Memory B cell (primary cell): ENCODE measurements at regions not wholly inside any gene's neighbourhood (a gene's known extent, or its start where the extent isn't known, plus 50 kb on each side); places are given as distances from the start of the nearest gene placed in this dataset.
"Not testable (repeated sequence)": the region's sequence is repeated elsewhere in the genome, so short reads cannot be mapped to it uniquely, and the experiment has no call there.

Experiments
- ATAC-seq: fragments of 150-1000 bp; cut with Tn5 transposase; 2 replicates; pipeline ENCODE4 v1.10.0; 2021; ENCODE audit warnings: low read depth, mild to moderate bottlenecking, moderate library complexity
- DNase-seq, 2 donors: peaks; one replicate each; pipeline ENCODE4 v3.0.0; 2022; ENCODE audit warnings: low spot score in 2 of 2
- H3K27ac Mint-ChIP-seq: one replicate; pipeline ENCODE4 v1.8.0; 2022; ENCODE audit warnings: mild to moderate bottlenecking, moderate library complexity, mixed read lengths
- H3K27me3 Mint-ChIP-seq: one replicate; pipeline ENCODE4 v1.8.0; 2022; ENCODE audit warnings: mixed read lengths
- H3K36me3 Mint-ChIP-seq: one replicate; pipeline ENCODE4 v1.8.0; 2022; ENCODE audit warnings: mild to moderate bottlenecking, mixed read lengths
- H3K4me1 Mint-ChIP-seq: one replicate; pipeline ENCODE4 v1.8.0; 2022; ENCODE audit warnings: mixed read lengths
- H3K4me3 Mint-ChIP-seq: one replicate; pipeline ENCODE4 v1.8.0; 2022; ENCODE audit warnings: mild to moderate bottlenecking, moderate library complexity, mixed read lengths
- H3K9me3 Mint-ChIP-seq: one replicate; pipeline ENCODE4 v1.8.0; 2022; ENCODE audit warnings: mixed read lengths

- no peaks in the 10 kb centered on the region for H3K4me1 Mint-ChIP-seq
- no peak for DNase-seq
These were observed 435.6 kb upstream of the WWC1 start for GRCh38 chr5:167855818-167856217.

GRCh38 chr5:167857321-167857720 is 434.1 kb upstream of the WWC1 start:
- H3K27me3 Mint-ChIP-seq, result no peaks in the 10 kb centered on the region
- ATAC-seq (no peak), DNase-seq (no peak)
- peaks cover 2% of the 10 kb centered on the region for H3K9me3 Mint-ChIP-seq
- no peaks in the 10 kb centered on the region for H3K36me3 Mint-ChIP-seq
- H3K4me3 Mint-ChIP-seq, result no peak overlapping the region
- H3K4me1 Mint-ChIP-seq, result no peaks in the 10 kb centered on the region
- H3K27ac Mint-ChIP-seq, result no peak overlapping the region

More at GRCh38 chr5:167855818-167856217, 435.6 kb upstream of the WWC1 start:
- H3K9me3 Mint-ChIP-seq, result peaks cover 2% of the 10 kb centered on the region
- ATAC-seq, result no peak
- H3K4me3 Mint-ChIP-seq, result no peak overlapping the region
- no peaks in the 10 kb centered on the region for H3K27me3 Mint-ChIP-seq
- no peaks in the 10 kb centered on the region for H3K36me3 Mint-ChIP-seq
- H3K27ac Mint-ChIP-seq, result no peak overlapping the region

GRCh38 chr5:167858186-167858855 is 433.1 kb upstream of the WWC1 start:
- not testable (repeated sequence) for ATAC-seq, H3K27me3 Mint-ChIP-seq, DNase-seq, H3K27ac Mint-ChIP-seq, H3K36me3 Mint-ChIP-seq, H3K4me1 Mint-ChIP-seq, H3K4me3 Mint-ChIP-seq, H3K9me3 Mint-ChIP-seq

- Mint-ChIP-seq H3K27ac (no peak overlapping the region), H3K9me3 (no peaks in the 10 kb centered on the region), H3K27me3 (no peaks in the 10 kb centered on the region), H3K4me1 (no peaks in the 10 kb centered on the region), H3K36me3 (no peaks in the 10 kb centered on the region), H3K4me3 (no peak overlapping the region)
- ATAC-seq, result no peak
- DNase-seq, result no peak
These were observed 430.1 kb upstream of the WWC1 start for GRCh38 chr5:167861129-167861927.

GRCh38 chr5:167861928-167862426 is 429.5 kb upstream of the WWC1 start:
- H3K36me3 Mint-ChIP-seq, result no peaks in the 10 kb centered on the region
- no peaks in the 10 kb centered on the region for H3K4me1 Mint-ChIP-seq
- DNase-seq (no peak), ATAC-seq (no peak)
- H3K27ac Mint-ChIP-seq, result no peak overlapping the region
- H3K9me3 Mint-ChIP-seq, result no peaks in the 10 kb centered on the region
- H3K27me3 Mint-ChIP-seq, result no peaks in the 10 kb centered on the region
- H3K4me3 Mint-ChIP-seq, result no peak overlapping the region

GRCh38 chr5:167863883-167864282 is 427.6 kb upstream of the WWC1 start:
- no peak for DNase-seq
- no peak overlapping the region for H3K4me3 Mint-ChIP-seq
- no peaks in the 10 kb centered on the region for H3K36me3 Mint-ChIP-seq
- no peaks in the 10 kb centered on the region for H3K27me3 Mint-ChIP-seq
- H3K9me3 Mint-ChIP-seq, result no peaks in the 10 kb centered on the region
- H3K4me1 Mint-ChIP-seq, result no peaks in the 10 kb centered on the region
- no peak for ATAC-seq
- no peak overlapping the region for H3K27ac Mint-ChIP-seq

- DNase-seq (no peak), ATAC-seq (no peak)
- H3K9me3 Mint-ChIP-seq, result no peaks in the 10 kb centered on the region
- no peak overlapping the region for H3K27ac Mint-ChIP-seq
- H3K4me1 Mint-ChIP-seq, result no peaks in the 10 kb centered on the region
- no peaks in the 10 kb centered on the region for H3K27me3 Mint-ChIP-seq
- H3K4me3 Mint-ChIP-seq, result no peak overlapping the region
- no peaks in the 10 kb centered on the region for H3K36me3 Mint-ChIP-seq
These were observed 426.6 kb upstream of the WWC1 start for GRCh38 chr5:167864801-167865200.

GRCh38 chr5:167866797-167867196 is 424.6 kb upstream of the WWC1 start:
- Mint-ChIP-seq H3K4me3 (no peak overlapping the region), H3K27ac (no peak overlapping the region), H3K9me3 (no peaks in the 10 kb centered on the region), H3K4me1 (no peaks in the 10 kb centered on the region), H3K27me3 (no peaks in the 10 kb centered on the region), H3K36me3 (no peaks in the 10 kb centered on the region)
- DNase-seq (no peak), ATAC-seq (no peak)

GRCh38 chr5:167867281-167867680 is 424.2 kb upstream of the WWC1 start:
- no peaks in the 10 kb centered on the region for H3K4me1 Mint-ChIP-seq
- no peaks in the 10 kb centered on the region for H3K27me3 Mint-ChIP-seq
- no peak for DNase-seq
- peaks cover 3% of the 10 kb centered on the region for H3K9me3 Mint-ChIP-seq
- H3K36me3 Mint-ChIP-seq, result no peaks in the 10 kb centered on the region
- ATAC-seq, result no peak
- H3K4me3 Mint-ChIP-seq, result no peak overlapping the region
- no peak overlapping the region for H3K27ac Mint-ChIP-seq

- DNase-seq (no peak), ATAC-seq (no peak)
- peaks cover 6% of the 10 kb centered on the region for H3K9me3 Mint-ChIP-seq
- no peak overlapping the region for H3K4me3 Mint-ChIP-seq
- H3K27ac Mint-ChIP-seq, result no peak overlapping the region
- no peaks in the 10 kb centered on the region for H3K27me3 Mint-ChIP-seq
- no peaks in the 10 kb centered on the region for H3K36me3 Mint-ChIP-seq
- no peaks in the 10 kb centered on the region for H3K4me1 Mint-ChIP-seq
These were observed 422.3 kb upstream of the WWC1 start for GRCh38 chr5:167869125-167869524.

- H3K27ac Mint-ChIP-seq, result no peak overlapping the region
- H3K36me3 Mint-ChIP-seq, result no peaks in the 10 kb centered on the region
- ATAC-seq (no peak), DNase-seq (no peak)
- no peaks in the 10 kb centered on the region for H3K4me1 Mint-ChIP-seq
- peaks cover 8% of the 10 kb centered on the region for H3K9me3 Mint-ChIP-seq
- H3K4me3 Mint-ChIP-seq, result no peak overlapping the region
- H3K27me3 Mint-ChIP-seq, result no peaks in the 10 kb centered on the region
These were observed 421.4 kb upstream of the WWC1 start for GRCh38 chr5:167870055-167870454.

GRCh38 chr5:167871091-167871490 is 420.4 kb upstream of the WWC1 start:
- ATAC-seq (no peak), DNase-seq (no peak)
- Mint-ChIP-seq H3K27me3 (no peaks in the 10 kb centered on the region), H3K9me3 (peaks cover 11% of the 10 kb centered on the region), H3K4me1 (no peaks in the 10 kb centered on the region), H3K36me3 (no peaks in the 10 kb centered on the region), H3K4me3 (no peak overlapping the region), H3K27ac (no peak overlapping the region)

- H3K4me1 Mint-ChIP-seq, result no peaks in the 10 kb centered on the region
- ATAC-seq, result no peak
- no peaks in the 10 kb centered on the region for H3K36me3 Mint-ChIP-seq
These were observed 418.7 kb upstream of the WWC1 start for GRCh38 chr5:167872791-167873190.

GRCh38 chr5:167877114-167877722 is 414.2 kb upstream of the WWC1 start:
- no peak for ATAC-seq

More at GRCh38 chr5:167872791-167873190, 418.7 kb upstream of the WWC1 start:
- Mint-ChIP-seq H3K4me3 (no peak overlapping the region), H3K27ac (no peak overlapping the region), H3K27me3 (no peaks in the 10 kb centered on the region), H3K9me3 (peaks cover 11% of the 10 kb centered on the region)
- DNase-seq, result no peak

More at GRCh38 chr5:167877114-167877722, 414.2 kb upstream of the WWC1 start:
- Mint-ChIP-seq H3K4me1 (no peaks in the 10 kb centered on the region), H3K4me3 (no peak overlapping the region), H3K27ac (no peak overlapping the region), H3K36me3 (no peaks in the 10 kb centered on the region), H3K27me3 (no peaks in the 10 kb centered on the region), H3K9me3 (peaks cover 9% of the 10 kb centered on the region)
- no peak for DNase-seq
